Activated T-helper 2 cell treated with anti-CD3 and anti-CD28 coated beads, Interferon-gamma antibody, Interleukin-2, Interleukin-4, amounts not matched to agents 10 μg/mL and 5 μg/mL and 100 μg/mL, durations not matched to agents 14 hours and 24 hours and 36 hours (primary cell): ENCODE measurements at regions not wholly inside any gene's neighbourhood (a gene's known extent, or its start where the extent isn't known, plus 50 kb on each side); places are given as distances from the start of the nearest gene placed in this dataset.

Experiments
- DNase-seq: peaks from one replicate; pipeline ENCODE4 v3.0.0; 2021; ENCODE audit warnings: low spot score
- H3K27ac Mint-ChIP-seq: one replicate; pipeline ENCODE4 v1.8.0; 2021; ENCODE audit warnings: mixed read lengths
- H3K27me3 Mint-ChIP-seq: one replicate; pipeline ENCODE4 v1.8.0; 2021; ENCODE audit warnings: low read depth, mixed read lengths
- H3K36me3 Mint-ChIP-seq: one replicate; pipeline ENCODE4 v1.8.0; 2021; ENCODE audit warnings: low read depth, mixed read lengths
- H3K4me1 Mint-ChIP-seq: one replicate; pipeline ENCODE4 v1.8.0; 2021; ENCODE audit warnings: low read depth, mixed read lengths
- H3K4me3 Mint-ChIP-seq: one replicate; pipeline ENCODE4 v1.8.0; 2021; ENCODE audit warnings: low read depth, mild to moderate bottlenecking, moderate library complexity, mixed read lengths
- H3K9me3 Mint-ChIP-seq: one replicate; pipeline ENCODE4 v1.8.0; 2021; ENCODE audit warnings: mixed read lengths
- intact Hi-C: fragments of 100-400 bp; cut with micrococcal nuclease; formaldehyde crosslinking; loops from one replicate; pipeline ENCODE4 v1.15.1; 2023

DNA sequence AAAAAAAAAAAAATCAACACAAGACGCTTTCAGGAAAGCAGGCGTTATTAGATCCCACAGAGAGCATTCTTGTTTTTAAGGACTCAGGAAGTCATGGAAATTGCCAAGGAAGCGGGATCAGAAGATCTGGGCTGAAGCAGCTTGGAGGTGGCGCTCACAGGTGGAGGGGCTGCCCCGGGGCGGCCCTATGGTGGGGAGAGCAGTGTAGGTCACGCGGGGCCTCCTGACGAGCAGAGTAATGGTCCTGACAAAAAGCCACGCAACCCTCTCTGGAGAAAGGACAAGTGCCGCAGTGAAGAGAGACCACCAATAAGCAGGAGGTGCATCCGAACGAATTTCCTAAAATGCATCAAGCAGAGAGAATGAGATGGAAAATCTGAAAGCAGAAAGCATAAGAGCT is 407.0 kb downstream of the BRD1 start:
- H3K27me3 Mint-ChIP-seq = no peaks in the 10 kb centered on the region
- DNase-seq = no peak
- H3K36me3 Mint-ChIP-seq = no peaks in the 10 kb centered on the region
- H3K4me1 Mint-ChIP-seq = no peaks in the 10 kb centered on the region
- H3K27ac Mint-ChIP-seq = no peak overlapping the region
- H3K4me3 Mint-ChIP-seq = no peak overlapping the region
- intact Hi-C loops = no loop called here
- H3K9me3 Mint-ChIP-seq = no peaks in the 10 kb centered on the region

- Mint-ChIP-seq H3K4me3 (no peak overlapping the region), H3K27ac (no peak overlapping the region), H3K9me3 (no peaks in the 10 kb centered on the region), H3K27me3 (no peaks in the 10 kb centered on the region), H3K36me3 (no peaks in the 10 kb centered on the region), H3K4me1 (no peaks in the 10 kb centered on the region)
- intact Hi-C loops = no loop called here
- DNase-seq = no peak
These were observed 408.0 kb downstream of the BRD1 start for GRCh38 chr22:49419661-49420060.

DNA sequence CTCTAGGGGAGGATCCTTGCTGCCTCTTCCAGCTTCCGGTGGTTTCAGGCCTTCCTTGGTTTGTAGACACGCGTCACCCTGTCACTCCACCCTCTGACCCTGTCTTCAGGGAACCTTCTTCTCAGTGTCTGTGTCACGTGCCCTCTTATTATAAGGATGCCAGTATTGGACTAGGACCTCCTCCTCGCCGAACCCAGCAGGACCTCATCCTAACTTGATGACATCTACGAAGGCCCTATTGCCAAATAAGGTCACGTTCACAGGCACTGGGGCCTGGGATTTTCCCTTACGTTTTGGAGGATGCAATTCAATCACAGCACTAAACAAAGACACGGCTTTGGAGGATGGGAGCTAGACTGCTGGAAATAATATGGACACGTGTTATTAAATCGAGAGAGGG is 408.7 kb downstream of the BRD1 start:
- no peaks in the 10 kb centered on the region for H3K4me1 Mint-ChIP-seq
- no peaks in the 10 kb centered on the region for H3K27me3 Mint-ChIP-seq
- H3K4me3 Mint-ChIP-seq = no peak overlapping the region
- intact Hi-C loops = no loop called here
- no peak for DNase-seq
- H3K36me3 Mint-ChIP-seq = no peaks in the 10 kb centered on the region
- no peak overlapping the region for H3K27ac Mint-ChIP-seq
- no peaks in the 10 kb centered on the region for H3K9me3 Mint-ChIP-seq

- intact Hi-C loops = no loop called here
- no peak for DNase-seq
- Mint-ChIP-seq H3K27ac (no peak overlapping the region), H3K27me3 (no peaks in the 10 kb centered on the region), H3K4me3 (no peak overlapping the region), H3K9me3 (no peaks in the 10 kb centered on the region), H3K4me1 (no peaks in the 10 kb centered on the region), H3K36me3 (no peaks in the 10 kb centered on the region)
These were observed 409.3 kb downstream of the BRD1 start for GRCh38 chr22:49418341-49418894.

- H3K4me1 Mint-ChIP-seq = no peaks in the 10 kb centered on the region
- no peak overlapping the region for H3K4me3 Mint-ChIP-seq
- intact Hi-C loops = no loop called here
- H3K27ac Mint-ChIP-seq = no peak overlapping the region
- DNase-seq = no peak
- no peaks in the 10 kb centered on the region for H3K9me3 Mint-ChIP-seq
- no peaks in the 10 kb centered on the region for H3K27me3 Mint-ChIP-seq
- H3K36me3 Mint-ChIP-seq = no peaks in the 10 kb centered on the region
These were observed 409.8 kb downstream of the BRD1 start for GRCh38 chr22:49417833-49418232.

- Mint-ChIP-seq H3K4me3 (no peak overlapping the region), H3K9me3 (no peaks in the 10 kb centered on the region), H3K36me3 (no peaks in the 10 kb centered on the region), H3K27ac (no peak overlapping the region), H3K27me3 (no peaks in the 10 kb centered on the region), H3K4me1 (no peaks in the 10 kb centered on the region)
- DNase-seq = no peak
- intact Hi-C loops = no loop called here
These were observed 410.3 kb downstream of the BRD1 start for GRCh38 chr22:49417326-49417725.

DNA sequence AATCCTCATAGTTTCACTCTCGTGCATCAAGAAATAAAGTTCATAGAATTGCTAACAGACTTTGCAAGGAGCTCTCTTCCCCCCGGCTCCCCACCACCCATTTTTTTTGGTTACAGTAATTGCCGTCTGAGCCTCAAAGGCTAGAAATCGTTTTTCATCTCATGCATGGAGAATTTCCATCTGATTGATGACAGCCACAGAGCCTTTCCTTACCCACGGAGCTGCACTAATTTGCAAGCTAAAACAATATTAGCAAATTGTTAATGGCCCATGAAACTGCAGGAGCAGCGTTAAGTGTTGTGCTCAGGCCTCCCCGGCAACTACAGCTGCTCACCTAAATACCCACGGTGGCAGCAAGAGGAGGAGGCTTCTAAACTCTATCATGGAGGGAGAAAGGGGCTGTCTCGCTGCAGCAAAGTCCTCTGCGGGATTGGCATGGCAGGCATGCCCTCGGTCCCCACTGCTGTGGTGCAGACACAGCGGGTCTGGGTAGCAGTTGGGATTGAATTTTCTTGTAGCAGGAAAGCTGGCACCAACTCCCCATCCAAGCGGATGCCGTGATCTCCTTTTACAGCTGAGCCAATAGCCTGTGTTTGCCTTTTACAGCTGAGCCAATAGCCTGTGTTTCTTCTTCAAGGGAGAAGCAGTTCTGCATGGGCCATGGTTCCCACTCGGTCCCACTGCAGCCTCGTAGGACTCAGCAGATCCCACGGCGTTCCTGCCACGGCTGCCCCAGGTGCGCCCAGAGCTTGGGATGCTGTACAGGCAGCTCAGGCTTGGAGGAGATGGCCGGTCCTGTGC is 412.3 kb downstream of the BRD1 start:
- H3K27me3 Mint-ChIP-seq = no peaks in the 10 kb centered on the region
- H3K36me3 Mint-ChIP-seq = no peaks in the 10 kb centered on the region
- no peaks in the 10 kb centered on the region for H3K4me1 Mint-ChIP-seq
- H3K4me3 Mint-ChIP-seq = no peak overlapping the region
- no peak overlapping the region for H3K27ac Mint-ChIP-seq
- no peaks in the 10 kb centered on the region for H3K9me3 Mint-ChIP-seq
- no peak for DNase-seq
- intact Hi-C loops = no loop called here

- intact Hi-C loops = no loop called here
- no peaks in the 10 kb centered on the region for H3K36me3 Mint-ChIP-seq
- DNase-seq = no peak
These were observed 414.1 kb downstream of the BRD1 start for GRCh38 chr22:49413551-49413950.

DNA sequence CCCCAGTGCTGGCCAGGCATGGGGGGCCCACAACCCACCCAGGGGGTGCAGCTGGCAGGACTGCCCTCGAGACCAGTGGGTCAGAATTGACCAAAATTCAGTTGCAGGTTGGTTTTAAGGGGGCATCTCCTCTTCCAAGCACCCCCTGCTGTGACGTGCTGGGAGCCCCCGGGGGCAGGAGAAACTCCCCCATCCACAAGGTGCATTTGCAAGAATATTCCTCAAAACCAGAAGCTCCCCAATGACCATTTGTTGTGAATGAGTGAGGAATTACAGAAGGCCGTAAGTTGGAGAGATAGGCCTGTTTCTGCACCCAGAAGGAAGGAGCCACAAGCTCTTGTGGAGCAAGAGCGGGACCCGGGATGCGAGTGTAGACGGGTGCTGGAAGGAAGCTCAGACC is 414.5 kb downstream of the BRD1 start:
- Mint-ChIP-seq H3K4me3 (no peak overlapping the region), H3K9me3 (no peaks in the 10 kb centered on the region), H3K36me3 (no peaks in the 10 kb centered on the region), H3K27me3 (no peaks in the 10 kb centered on the region), H3K27ac (no peak overlapping the region), H3K4me1 (no peaks in the 10 kb centered on the region)
- DNase-seq = no peak
- intact Hi-C loops = no loop called here

More at GRCh38 chr22:49413551-49413950, 414.1 kb downstream of the BRD1 start:
- H3K27me3 Mint-ChIP-seq = no peaks in the 10 kb centered on the region
- no peak overlapping the region for H3K4me3 Mint-ChIP-seq
- H3K9me3 Mint-ChIP-seq = no peaks in the 10 kb centered on the region
- no peak overlapping the region for H3K27ac Mint-ChIP-seq
- no peaks in the 10 kb centered on the region for H3K4me1 Mint-ChIP-seq

GRCh38 chr22:49412236-49412635 is 415.4 kb downstream of the BRD1 start:
- Mint-ChIP-seq H3K4me1 (no peaks in the 10 kb centered on the region), H3K36me3 (no peaks in the 10 kb centered on the region), H3K27ac (no peak overlapping the region), H3K27me3 (no peaks in the 10 kb centered on the region), H3K4me3 (no peak overlapping the region), H3K9me3 (no peaks in the 10 kb centered on the region)
- intact Hi-C loops = no loop called here
- no peak for DNase-seq

GRCh38 chr22:49411236-49411635 is 416.4 kb downstream of the BRD1 start:
- Mint-ChIP-seq H3K27me3 (no peaks in the 10 kb centered on the region), H3K27ac (no peak overlapping the region), H3K9me3 (no peaks in the 10 kb centered on the region), H3K4me1 (no peaks in the 10 kb centered on the region), H3K36me3 (no peaks in the 10 kb centered on the region), H3K4me3 (no peak overlapping the region)
- DNase-seq = no peak
- intact Hi-C loops = no loop called here

DNA sequence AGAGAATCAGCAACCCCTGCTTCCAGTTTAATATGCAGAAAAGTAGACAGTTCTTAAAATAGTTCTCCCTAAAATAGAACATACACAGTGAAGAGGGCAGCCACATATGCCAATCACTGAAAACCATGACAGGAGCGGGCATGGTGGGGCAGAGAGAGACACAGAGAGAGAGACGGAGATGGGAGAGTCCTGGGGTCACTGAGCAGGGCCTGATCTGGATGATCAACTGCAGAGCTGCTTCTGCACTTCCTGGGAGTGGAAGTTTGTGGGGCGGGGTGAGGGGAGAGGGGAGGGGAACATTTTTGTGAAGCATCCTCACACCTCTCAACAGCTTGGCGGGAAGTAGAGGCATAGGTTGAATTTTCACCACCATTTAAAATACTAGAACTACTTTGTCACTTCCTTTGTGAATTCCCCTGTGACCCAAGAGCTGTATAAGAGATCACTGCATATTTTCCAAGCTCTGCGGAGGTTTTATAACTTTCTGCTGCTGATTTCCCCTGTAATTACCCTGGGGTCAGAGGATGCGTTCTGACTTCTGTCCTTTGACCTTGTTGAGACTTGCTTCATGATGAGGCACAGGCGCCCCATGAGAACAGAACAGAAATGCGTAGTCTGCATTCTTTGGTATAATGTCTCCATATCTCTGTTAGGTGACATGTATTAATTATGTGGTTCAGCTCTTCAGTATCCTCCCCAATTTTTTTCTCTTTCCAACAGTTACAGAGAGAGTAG is 419.4 kb downstream of the BRD1 start:
- intact Hi-C loops = no loop called here
- Mint-ChIP-seq H3K9me3 (no peaks in the 10 kb centered on the region), H3K4me1 (no peaks in the 10 kb centered on the region), H3K27me3 (no peaks in the 10 kb centered on the region), H3K36me3 (no peaks in the 10 kb centered on the region), H3K27ac (no peak overlapping the region), H3K4me3 (no peak overlapping the region)
- DNase-seq = no peak

DNA sequence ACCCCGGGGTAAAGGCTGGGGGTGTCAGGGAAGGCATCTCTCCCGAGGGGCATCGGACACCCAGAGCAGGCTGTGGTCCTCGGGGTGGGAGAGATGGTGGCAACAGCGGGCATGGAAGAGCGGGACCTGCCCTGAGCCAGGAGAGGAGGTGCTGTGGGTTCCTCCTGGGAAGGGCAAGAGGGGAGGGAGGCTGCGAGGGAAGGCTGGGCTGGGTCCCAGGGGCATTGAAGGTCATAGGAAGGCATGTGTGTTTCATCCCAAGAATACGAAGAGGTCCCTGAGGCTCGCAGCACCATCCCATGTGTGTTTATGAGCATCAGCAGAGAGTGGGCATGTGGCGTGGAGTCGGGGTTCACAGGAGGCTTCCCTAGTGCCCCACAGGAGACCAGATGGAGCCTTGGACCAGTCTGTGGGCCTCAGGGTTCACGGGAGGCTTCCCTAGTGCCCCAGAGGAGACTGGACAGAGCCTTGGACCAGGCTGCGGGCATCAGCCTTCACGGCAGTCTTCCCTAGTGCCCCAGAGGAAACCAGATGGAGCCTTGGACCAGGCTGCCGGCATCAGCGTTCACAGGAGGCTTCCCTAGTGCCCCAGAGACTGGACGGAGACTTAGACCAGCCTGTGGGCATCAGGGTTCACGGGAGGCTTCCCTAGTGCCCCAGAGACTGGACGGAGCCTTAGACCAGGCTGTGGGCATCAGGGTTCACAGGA is 420.6 kb downstream of the BRD1 start:
- no peak for DNase-seq
- no peak overlapping the region for H3K4me3 Mint-ChIP-seq
- no peaks in the 10 kb centered on the region for H3K36me3 Mint-ChIP-seq
- intact Hi-C loops = no loop called here
- H3K9me3 Mint-ChIP-seq = no peaks in the 10 kb centered on the region
- H3K4me1 Mint-ChIP-seq = no peaks in the 10 kb centered on the region
- no peaks in the 10 kb centered on the region for H3K27me3 Mint-ChIP-seq
- no peak overlapping the region for H3K27ac Mint-ChIP-seq
